GM13977 (cell line): ENCODE measurements at regions not wholly inside any gene's neighbourhood (a gene's known extent, or its start where the extent isn't known, plus 50 kb on each side); places are given as distances from the start of the nearest gene placed in this dataset.

Experiments
- DNase-seq: peaks from one replicate; pipeline ENCODE4 v3.0.0; 2012; ENCODE audit warnings: low spot score
- CTCF ChIP-seq: IDR thresholded peaks from 2 replicates; pipeline ENCODE4 v1.5.1; 2012; ENCODE audit warnings: mild to moderate bottlenecking, control low read depth; ENCODE audit not compliant: insufficient read depth; ENCODE audit errors: extremely low read depth, missing control alignments
- in situ Hi-C: fragments of 300-500 bp; cut with MboI; formaldehyde crosslinking; loops from one replicate; pipeline ENCODE4 v1.12.0; 2022; ENCODE audit warnings: low sequenced_read_pairs, low pct_unique_long_range_greater_than_20kb, mixed read lengths, inconsistent platforms; ENCODE audit not compliant: unreplicated experiment

GRCh38 chr7:42743077-42743858 is 168.6 kb downstream of the C7orf25 start:
- in situ Hi-C loops = no loop called here
- DNase-seq = no peak
- no peak for TF ChIP-seq CTCF

GRCh38 chr7:42742318-42742717 is 169.6 kb downstream of the C7orf25 start:
- no peak for TF ChIP-seq CTCF
- in situ Hi-C loops = no loop called here
- no peak for DNase-seq

- in situ Hi-C loops = no loop called here
- no peak for TF ChIP-seq CTCF
- no peak for DNase-seq
Measured at GRCh38 chr7:42740408-42740807, 171.5 kb downstream of the C7orf25 start.

GRCh38 chr7:42739638-42740037 is 172.2 kb downstream of the C7orf25 start:
- DNase-seq = no peak
- in situ Hi-C loops = no loop called here

GRCh38 chr7:42736931-42737330 is 174.9 kb downstream of the C7orf25 start:
- no peak for TF ChIP-seq CTCF
- no peak for DNase-seq
- in situ Hi-C loops = no loop called here

More at GRCh38 chr7:42739638-42740037, 172.2 kb downstream of the C7orf25 start:
- no peak for TF ChIP-seq CTCF

GRCh38 chr7:42735081-42735480 is 176.8 kb downstream of the C7orf25 start:
- no peak for TF ChIP-seq CTCF
- in situ Hi-C loops = no loop called here
- DNase-seq = no peak

- in situ Hi-C loops = no loop called here
- DNase-seq = no peak
- no peak for TF ChIP-seq CTCF
Measured at GRCh38 chr7:42734568-42734967, 177.3 kb downstream of the C7orf25 start.
